HG03175 (cell line): ENCODE measurements at regions not wholly inside any gene's neighbourhood (a gene's known extent, or its start where the extent isn't known, plus 50 kb on each side); places are given as distances from the start of the nearest gene placed in this dataset.

Experiments
- ATAC-seq: cut with Tn5 transposase; IDR thresholded peaks from one replicate; pipeline ENCODE4 v1.9.1; 2021; ENCODE audit warnings: mild to moderate bottlenecking, moderate library complexity; ENCODE audit not compliant: unreplicated experiment

- no peak for ATAC-seq
Observed at GRCh38 chr5:67437905-67438845, 241.6 kb upstream of the CD180 start.

- ATAC-seq: no peak
Observed at GRCh38 chr5:67435032-67435431, 238.4 kb upstream of the CD180 start.

GRCh38 chr5:67434466-67434865 lies 237.9 kb upstream of the CD180 start:
- ATAC-seq: no peak

GRCh38 chr5:67432606-67433005 lies 236.0 kb upstream of the CD180 start:
- no peak for ATAC-seq

- no peak for ATAC-seq
Observed at GRCh38 chr5:67431191-67431590, 234.6 kb upstream of the CD180 start.

GRCh38 chr5:67427850-67428298 lies 231.3 kb upstream of the CD180 start:
- ATAC-seq: no peak

- ATAC-seq: no peak
Observed at GRCh38 chr5:67426961-67427849, 230.6 kb upstream of the CD180 start.

- ATAC-seq: no peak
Observed at GRCh38 chr5:67425514-67425913, 228.9 kb upstream of the CD180 start.

GRCh38 chr5:67417839-67418238 lies 221.2 kb upstream of the CD180 start:
- ATAC-seq: no peak

- ATAC-seq: no peak
Observed at GRCh38 chr5:67416986-67417385, 220.4 kb upstream of the CD180 start.

- ATAC-seq: no peak
Observed at GRCh38 chr5:67416133-67416937, 219.7 kb upstream of the CD180 start.

GRCh38 chr5:67414712-67415111 lies 218.1 kb upstream of the CD180 start:
- ATAC-seq: no peak

- ATAC-seq: no peak
Observed at GRCh38 chr5:67413721-67414120, 217.1 kb upstream of the CD180 start.

- ATAC-seq: no peak
Observed at GRCh38 chr5:67409126-67409777, 212.7 kb upstream of the CD180 start.

- no peak for ATAC-seq
Observed at GRCh38 chr5:67407979-67408378, 211.4 kb upstream of the CD180 start.

- no peak for ATAC-seq
Observed at GRCh38 chr5:67405755-67406154, 209.2 kb upstream of the CD180 start.

GRCh38 chr5:67405101-67405364 lies 208.4 kb upstream of the CD180 start:
- ATAC-seq: no peak

- no peak for ATAC-seq
Observed at GRCh38 chr5:67404256-67405100, 207.9 kb upstream of the CD180 start.

GRCh38 chr5:67402526-67402925 lies 205.9 kb upstream of the CD180 start:
- no peak for ATAC-seq

- ATAC-seq: no peak
Observed at GRCh38 chr5:67401172-67401571, 204.6 kb upstream of the CD180 start.
